ENCODE measurements at regions not wholly inside any gene's neighbourhood (a gene's known extent, or its start where the extent isn't known, plus 50 kb on each side); places are given as distances from the start of the nearest gene placed in this dataset.

DNA sequence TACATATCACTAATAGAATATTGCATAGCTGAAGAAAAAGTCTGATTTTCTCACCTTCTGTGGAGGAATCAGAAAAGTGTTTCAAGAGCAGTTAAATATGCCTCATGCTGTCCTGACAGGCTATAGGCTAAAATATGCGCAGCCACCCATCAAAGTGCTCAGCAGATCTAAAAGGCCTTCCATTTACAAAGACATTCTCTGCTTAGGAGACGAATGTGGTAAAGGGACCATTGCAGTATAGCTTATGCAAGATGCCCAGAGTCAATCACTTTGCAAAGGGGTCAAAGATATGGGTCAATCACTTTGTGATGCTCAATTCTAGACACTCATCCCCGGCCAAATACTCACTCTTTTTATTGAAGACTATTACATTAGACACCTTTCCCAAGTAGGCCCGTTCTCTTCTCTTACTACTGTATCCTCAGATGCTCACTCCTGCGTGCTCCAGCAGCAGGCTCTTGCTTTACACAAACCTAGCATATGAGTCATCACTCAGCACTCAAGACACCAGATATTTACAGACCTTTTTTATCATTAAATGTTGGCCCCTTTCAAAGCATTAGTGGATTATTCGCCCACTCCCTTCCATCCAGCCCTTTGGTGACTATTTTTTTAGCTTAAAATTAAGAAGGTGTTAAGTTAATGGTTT, 568.2 kb upstream of the CDH18 start:
- no peaks in the 10 kb centered on the region for H4K20me1 ChIP-seq (ENCODE audit: control insufficient read depth, extremely low read depth, insufficient read depth, low read length)
- H3K36me3 ChIP-seq (ENCODE audit: control insufficient read depth, insufficient read depth, low read length): no peaks in the 10 kb centered on the region
- no peak overlapping the region for H3K9ac ChIP-seq (ENCODE audit: insufficient read depth, low read length)
- H3K4me1 ChIP-seq (ENCODE audit: control insufficient read depth, extremely low read depth, insufficient read depth, low read length): no peaks in the 10 kb centered on the region
- H3K4me2 ChIP-seq (ENCODE audit: extremely low read depth, insufficient read depth, low read length): no peak overlapping the region
- H3K9me3 ChIP-seq (ENCODE audit: control insufficient read depth, insufficient read depth, low read depth, low read length): no peaks in the 10 kb centered on the region
- no peak overlapping the region for H3K4me3 ChIP-seq (replicated peaks in 1 of 4; ENCODE audit: control extremely low read depth in 1 of 4, insufficient read depth in 1 of 4, low read depth in 3 of 4, low read length in 4 of 4)
- DNase-seq (ENCODE audit: low read depth in 2 of 2): peak; percentile 51 to 74
- H2AFZ ChIP-seq (ENCODE audit: low read length): no peak overlapping the region
- H3K79me2 ChIP-seq (ENCODE audit: control insufficient read depth, insufficient read depth, low read length): no peaks in the 10 kb centered on the region
- no peaks in the 10 kb centered on the region for H3K27me3 ChIP-seq (ENCODE audit: control insufficient read depth, insufficient read depth, low read length)
- H3K27ac ChIP-seq (ENCODE audit: insufficient read depth, low read length): no peak overlapping the region
- TF ChIP-seq, protein P1, sequence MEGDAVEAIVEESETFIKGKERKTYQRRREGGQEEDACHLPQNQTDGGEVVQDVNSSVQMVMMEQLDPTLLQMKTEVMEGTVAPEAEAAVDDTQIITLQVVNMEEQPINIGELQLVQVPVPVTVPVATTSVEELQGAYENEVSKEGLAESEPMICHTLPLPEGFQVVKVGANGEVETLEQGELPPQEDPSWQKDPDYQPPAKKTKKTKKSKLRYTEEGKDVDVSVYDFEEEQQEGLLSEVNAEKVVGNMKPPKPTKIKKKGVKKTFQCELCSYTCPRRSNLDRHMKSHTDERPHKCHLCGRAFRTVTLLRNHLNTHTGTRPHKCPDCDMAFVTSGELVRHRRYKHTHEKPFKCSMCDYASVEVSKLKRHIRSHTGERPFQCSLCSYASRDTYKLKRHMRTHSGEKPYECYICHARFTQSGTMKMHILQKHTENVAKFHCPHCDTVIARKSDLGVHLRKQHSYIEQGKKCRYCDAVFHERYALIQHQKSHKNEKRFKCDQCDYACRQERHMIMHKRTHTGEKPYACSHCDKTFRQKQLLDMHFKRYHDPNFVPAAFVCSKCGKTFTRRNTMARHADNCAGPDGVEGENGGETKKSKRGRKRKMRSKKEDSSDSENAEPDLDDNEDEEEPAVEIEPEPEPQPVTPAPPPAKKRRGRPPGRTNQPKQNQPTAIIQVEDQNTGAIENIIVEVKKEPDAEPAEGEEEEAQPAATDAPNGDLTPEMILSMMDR (conservative IDR thresholded peaks at IDR 0.05 in 1 of 2, IDR thresholded peaks at IDR 0.05 in 1 of 2; ENCODE audit: low read depth in 1 of 2, low read length in 2 of 2): no peak
- TF ChIP-seq EZH2 (IDR thresholded peaks at IDR 0.05; ENCODE audit: low read length, missing control alignments): no peak

DNA sequence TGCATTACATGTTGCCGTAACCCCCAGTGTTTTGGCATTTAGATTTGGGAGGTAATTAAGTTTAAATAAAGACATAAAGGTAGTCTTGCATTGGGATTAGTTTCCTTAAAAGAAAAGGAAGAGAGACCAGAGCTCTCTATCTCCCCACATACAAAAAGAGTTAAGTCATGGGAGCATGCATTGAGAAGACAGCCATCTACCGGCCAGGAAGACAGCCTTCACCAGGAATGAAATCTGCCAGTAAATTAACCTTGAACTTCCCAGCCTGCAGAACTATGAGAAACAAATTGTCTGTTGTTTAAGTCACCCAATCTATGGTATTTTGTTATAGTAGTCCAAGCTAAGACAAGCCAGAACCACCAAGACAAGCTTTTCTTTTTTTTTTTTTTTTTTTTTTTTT, 567.0 kb upstream of the CDH18 start:
- no peaks in the 10 kb centered on the region for H3K4me1 ChIP-seq (ENCODE audit: control insufficient read depth, extremely low read depth, insufficient read depth, low read length)
- H3K36me3 ChIP-seq (ENCODE audit: control insufficient read depth, insufficient read depth, low read length): no peaks in the 10 kb centered on the region
- H3K4me2 ChIP-seq (ENCODE audit: extremely low read depth, insufficient read depth, low read length): no peak overlapping the region
- no peaks in the 10 kb centered on the region for H3K9me3 ChIP-seq (ENCODE audit: control insufficient read depth, insufficient read depth, low read depth, low read length)
- no peak for TF ChIP-seq EZH2 (IDR thresholded peaks at IDR 0.05; ENCODE audit: low read length, missing control alignments)
- TF ChIP-seq, protein P1 (conservative IDR thresholded peaks at IDR 0.05 in 1 of 2, IDR thresholded peaks at IDR 0.05 in 1 of 2; ENCODE audit: low read depth in 1 of 2, low read length in 2 of 2): no peak
- H3K27ac ChIP-seq (ENCODE audit: insufficient read depth, low read length): no peak overlapping the region
- no peak for DNase-seq (ENCODE audit: low read depth in 2 of 2)
- H3K27me3 ChIP-seq (ENCODE audit: control insufficient read depth, insufficient read depth, low read length): no peaks in the 10 kb centered on the region
- H3K79me2 ChIP-seq (ENCODE audit: control insufficient read depth, insufficient read depth, low read length): no peaks in the 10 kb centered on the region
- no peak overlapping the region for H3K9ac ChIP-seq (ENCODE audit: insufficient read depth, low read length)
- H4K20me1 ChIP-seq (ENCODE audit: control insufficient read depth, extremely low read depth, insufficient read depth, low read length): no peaks in the 10 kb centered on the region
- no peak overlapping the region for H3K4me3 ChIP-seq (replicated peaks in 1 of 4; ENCODE audit: control extremely low read depth in 1 of 4, insufficient read depth in 1 of 4, low read depth in 3 of 4, low read length in 4 of 4)
- no peak overlapping the region for H2AFZ ChIP-seq (ENCODE audit: low read length)

DNA sequence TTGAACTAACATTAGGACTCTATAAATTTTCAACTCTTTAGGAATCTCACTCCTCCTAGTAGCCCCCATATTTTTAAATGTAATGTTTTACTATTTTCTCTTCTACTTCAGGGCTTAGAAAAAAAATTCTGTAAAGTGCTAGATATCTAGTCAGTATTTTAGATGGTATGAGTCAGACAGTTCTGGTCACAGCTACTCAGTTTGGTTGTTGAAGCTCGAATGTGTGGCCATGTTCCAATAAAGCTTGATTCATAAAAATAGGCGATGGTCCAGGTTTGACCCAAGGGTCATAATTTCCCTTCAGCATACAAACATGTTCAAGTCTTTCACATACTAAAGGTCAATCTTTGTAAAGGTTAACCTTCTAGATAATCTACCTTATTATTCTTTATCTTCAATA, 566.0 kb upstream of the CDH18 start:
- no peaks in the 10 kb centered on the region for H3K27me3 ChIP-seq (ENCODE audit: control insufficient read depth, insufficient read depth, low read length)
- H3K79me2 ChIP-seq (ENCODE audit: control insufficient read depth, insufficient read depth, low read length): no peaks in the 10 kb centered on the region
- H3K9me3 ChIP-seq (ENCODE audit: control insufficient read depth, insufficient read depth, low read depth, low read length): no peaks in the 10 kb centered on the region
- H3K4me2 ChIP-seq (ENCODE audit: extremely low read depth, insufficient read depth, low read length): no peak overlapping the region
- no peaks in the 10 kb centered on the region for H3K4me1 ChIP-seq (ENCODE audit: control insufficient read depth, extremely low read depth, insufficient read depth, low read length)
- no peaks in the 10 kb centered on the region for H3K36me3 ChIP-seq (ENCODE audit: control insufficient read depth, insufficient read depth, low read length)
- DNase-seq (ENCODE audit: low read depth in 2 of 2): peak; percentile 70 to 72
- no peak overlapping the region for H3K27ac ChIP-seq (ENCODE audit: insufficient read depth, low read length)
- no peak overlapping the region for H3K9ac ChIP-seq (ENCODE audit: insufficient read depth, low read length)
- TF ChIP-seq, protein P1 (conservative IDR thresholded peaks at IDR 0.05 in 1 of 2, IDR thresholded peaks at IDR 0.05 in 1 of 2; ENCODE audit: low read depth in 1 of 2, low read length in 2 of 2): no peak
- no peak for TF ChIP-seq EZH2 (IDR thresholded peaks at IDR 0.05; ENCODE audit: low read length, missing control alignments)
- no peak overlapping the region for H2AFZ ChIP-seq (ENCODE audit: low read length)
- no peak overlapping the region for H3K4me3 ChIP-seq (replicated peaks in 1 of 4; ENCODE audit: control extremely low read depth in 1 of 4, insufficient read depth in 1 of 4, low read depth in 3 of 4, low read length in 4 of 4)
- no peaks in the 10 kb centered on the region for H4K20me1 ChIP-seq (ENCODE audit: control insufficient read depth, extremely low read depth, insufficient read depth, low read length)

Data from fibroblast of lung (primary cell).